ENCODE measurements at regions not wholly inside any gene's neighbourhood (a gene's known extent, or its start where the extent isn't known, plus 50 kb on each side); places are given as distances from the start of the nearest gene placed in this dataset.

- Histone ChIP-seq H3K9ac (ENCODE audit: insufficient read depth, low read depth, low read length) (no peak overlapping the region), H3K4me2 (ENCODE audit: low read depth, low read length) (no peak overlapping the region), H3K27ac (ENCODE audit: extremely low read length, insufficient read depth, low read length) (no peak overlapping the region), H3K79me2 (ENCODE audit: insufficient read depth, low read length) (no peaks in the 10 kb centered on the region), H3K4me1 (ENCODE audit: insufficient read depth, low read length) (peaks cover 40% of the 10 kb centered on the region), H3K9me3 (ENCODE audit: low read length) (no peaks in the 10 kb centered on the region), H3K4me3 (replicated peaks in 1 of 3; ENCODE audit: insufficient read depth in 1 of 3, low read depth in 2 of 3, low read length in 3 of 3) (no peak overlapping the region), H2AFZ (ENCODE audit: low read length) (no peak overlapping the region), H4K20me1 (ENCODE audit: insufficient read depth, low read length) (no peaks in the 10 kb centered on the region), H3K27me3 (ENCODE audit: control insufficient read depth in 1 of 2, insufficient read depth in 2 of 2, low read length in 2 of 2) (no peaks in the 10 kb centered on the region), H3K36me3 (replicated peaks in 1 of 2; ENCODE audit: control insufficient read depth in 1 of 2, insufficient read depth in 2 of 2, low read length in 2 of 2) (no peaks in the 10 kb centered on the region)
- in situ Hi-C loops (cut with HindIII; ENCODE audit: extremely low pct_ligation_motif_present, low pct_unique_long_range_greater_than_20kb) = no loop called here
- no peak for ATAC-seq
- BruUV-seq (replicated peaks) = no TSS peak
- FAIRE-seq = no peak
- no peak for TF ChIP-seq SALL1 (CRISPR knock-in tag; IDR thresholded peaks at IDR 0.05)
- TF ChIP-seq CENPX (CRISPR knock-in tag; IDR thresholded peaks at IDR 0.05) = no peak
- no peak for TF ChIP-seq CBX2 (IDR thresholded peaks at IDR 0.05; ENCODE audit: low read depth, low read length)
- no peak for TF ChIP-seq CBX2 (CRISPR knock-in tag; IDR thresholded peaks at IDR 0.05; ENCODE audit: low read depth)
- TF ChIP-seq ZNF234 (CRISPR knock-in tag; conservative IDR thresholded peaks at IDR 0.05) = no peak
- TF ChIP-seq STAT5B (CRISPR knock-in tag; IDR thresholded peaks at IDR 0.05) = no peak
- TF ChIP-seq NR2F2 (IDR thresholded peaks at IDR 0.05; ENCODE audit: borderline replicate concordance, low read depth) = no peak
- no peak for TF ChIP-seq NFKB2 (CRISPR knock-in tag; IDR thresholded peaks at IDR 0.05; ENCODE audit: borderline replicate concordance)
- TF ChIP-seq ZNF7 (CRISPR knock-in tag; IDR thresholded peaks at IDR 0.05) = no peak
- TF ChIP-seq, protein P1, sequence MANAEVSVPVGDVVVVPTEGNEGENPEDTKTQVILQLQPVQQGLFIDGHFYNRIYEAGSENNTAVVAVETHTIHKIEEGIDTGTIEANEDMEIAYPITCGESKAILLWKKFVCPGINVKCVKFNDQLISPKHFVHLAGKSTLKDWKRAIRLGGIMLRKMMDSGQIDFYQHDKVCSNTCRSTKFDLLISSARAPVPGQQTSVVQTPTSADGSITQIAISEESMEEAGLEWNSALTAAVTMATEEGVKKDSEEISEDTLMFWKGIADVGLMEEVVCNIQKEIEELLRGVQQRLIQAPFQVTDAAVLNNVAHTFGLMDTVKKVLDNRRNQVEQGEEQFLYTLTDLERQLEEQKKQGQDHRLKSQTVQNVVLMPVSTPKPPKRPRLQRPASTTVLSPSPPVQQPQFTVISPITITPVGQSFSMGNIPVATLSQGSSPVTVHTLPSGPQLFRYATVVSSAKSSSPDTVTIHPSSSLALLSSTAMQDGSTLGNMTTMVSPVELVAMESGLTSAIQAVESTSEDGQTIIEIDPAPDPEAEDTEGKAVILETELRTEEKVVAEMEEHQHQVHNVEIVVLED (CRISPR knock-in tag; IDR thresholded peaks at IDR 0.05; ENCODE audit: borderline replicate concordance) = no peak
- no peak for DNase-seq (ENCODE audit: low spot score)
- ChIA-PET POLR2A (no interaction called here), CTCF (ENCODE audit: low intra/inter-chr PET ratio, low total read pairs) (no interaction called here)
- WGBS (ENCODE audit: low lambda C conversion rate) = 76% methylated on average over 3 of the region's 3 CpGs
- intact Hi-C loops (cut with micrococcal nuclease; ENCODE audit: unreplicated experiment) = loop anchor here (10.0 kb wide), 2 partner anchors 206 to 556 kb away; no protein-coding TSS in a partner anchor
Observed at GRCh38 chr13:97570442-97570841, 136.5 kb downstream of the RAP2A start.
